ENCODE measurements at regions not wholly inside any gene's neighbourhood (a gene's known extent, or its start where the extent isn't known, plus 50 kb on each side); places are given as distances from the start of the nearest gene placed in this dataset.
"Not testable (repeated sequence)": the region's sequence is repeated elsewhere in the genome, so short reads cannot be mapped to it uniquely, and the experiment has no call there.

GRCh38 chr4:72641611-72642010 lies 72.6 kb upstream of the ADAMTS3 start:
- intact Hi-C loops (cut with DNase I; ENCODE audit: low total_unique reads) = no loop called here
- H3K27me3 ChIP-seq = no peaks in the 10 kb centered on the region
- H3K4me3 ChIP-seq = no peak overlapping the region
- no peak overlapping the region for H3K27ac ChIP-seq
- no peaks in the 10 kb centered on the region for H3K36me3 ChIP-seq
- peaks cover 0 to 9% (median 8%) of the 10 kb centered on the region in 4 donors for H3K9me3 ChIP-seq
- TF ChIP-seq POLR2A (IDR thresholded peaks at IDR 0.05) (no peak), EP300 (IDR thresholded peaks at IDR 0.05) (no peak), CTCF (IDR thresholded peaks at IDR 0.05) (no peak), POLR2AphosphoS5 (IDR thresholded peaks at IDR 0.05) (no peak)
- DNase-seq = no peak
- no peaks in the 10 kb centered on the region for H3K4me1 ChIP-seq
- 76 to 93% (median 82%) methylated on average over 2 of the region's 2 CpGs for WGBS, 5 donors

DNA sequence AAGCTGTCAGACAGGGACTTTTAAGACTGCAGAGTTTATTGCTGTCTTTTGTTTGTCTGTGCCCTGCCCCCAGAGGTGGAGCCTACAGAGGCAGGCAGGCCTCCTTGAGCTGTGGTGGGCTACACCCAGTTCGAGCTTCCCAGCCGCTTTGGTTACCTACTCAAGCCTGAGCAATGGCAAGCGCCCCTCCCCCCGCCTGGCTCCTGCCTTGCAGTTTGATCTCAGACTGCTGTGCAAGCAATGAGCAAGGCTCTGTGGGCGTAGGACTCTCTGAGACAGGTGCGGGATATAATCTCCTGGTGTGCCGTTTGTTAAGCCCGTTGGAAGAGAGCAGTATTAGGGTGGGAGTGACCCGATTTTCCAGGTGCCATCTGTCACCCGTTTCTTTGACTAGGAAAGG lies 67.8 kb upstream of the ADAMTS3 start:
- H3K9me3 ChIP-seq = peaks cover 0 to 16% (median 10%) of the 10 kb centered on the region in 4 donors
- H3K36me3 ChIP-seq; H3K4me1 ChIP-seq; intact Hi-C loops (cut with DNase I; ENCODE audit: low total_unique reads); H3K27ac ChIP-seq; DNase-seq; H3K27me3 ChIP-seq; H3K4me3 ChIP-seq: not testable (repeated sequence)
- 85 to 93% (median 89%) methylated on average over 4 to 10 of the region's 10 CpGs for WGBS, 5 donors

- intact Hi-C loops (cut with DNase I; ENCODE audit: low total_unique reads); H3K27ac ChIP-seq; DNase-seq; H3K4me3 ChIP-seq; H3K27me3 ChIP-seq; H3K36me3 ChIP-seq; H3K4me1 ChIP-seq: not testable (repeated sequence)
- H3K9me3 ChIP-seq = peaks cover 0 to 16% (median 10%) of the 10 kb centered on the region in 4 donors
- 82 to 92% (median 88%) methylated on average over 6 of the region's 6 CpGs for WGBS, 5 donors
Measured at GRCh38 chr4:72635931-72636330, 66.9 kb upstream of the ADAMTS3 start.

DNA sequence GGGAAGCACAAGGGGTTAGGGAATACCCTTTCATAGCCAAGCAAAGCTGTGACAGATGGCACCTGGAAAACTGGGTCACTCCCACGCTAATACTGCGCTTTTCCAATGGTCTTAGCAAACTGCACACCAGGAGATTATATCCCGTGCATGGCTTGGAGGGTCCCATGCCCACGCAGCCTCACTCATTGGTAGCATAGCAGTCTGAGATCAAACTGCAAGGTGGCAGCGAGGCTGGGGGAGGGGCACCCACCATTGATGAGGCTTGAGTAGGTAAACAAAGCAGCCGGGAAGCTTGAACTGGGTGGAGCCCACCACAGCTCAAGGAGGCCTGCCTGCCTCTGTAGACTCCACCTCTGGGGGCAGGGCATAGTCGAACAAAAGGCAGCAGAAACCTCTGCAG lies 63.2 kb upstream of the ADAMTS3 start:
- H3K27me3 ChIP-seq; intact Hi-C loops (cut with DNase I; ENCODE audit: low total_unique reads); H3K36me3 ChIP-seq; H3K27ac ChIP-seq; H3K4me1 ChIP-seq; H3K4me3 ChIP-seq; DNase-seq: not testable (repeated sequence)
- WGBS, 5 donors = 74 to 81% (median 77%) methylated on average over 7 of the region's 7 CpGs
- H3K9me3 ChIP-seq = peaks cover 0 to 14% (median 9%) of the 10 kb centered on the region in 4 donors

DNA sequence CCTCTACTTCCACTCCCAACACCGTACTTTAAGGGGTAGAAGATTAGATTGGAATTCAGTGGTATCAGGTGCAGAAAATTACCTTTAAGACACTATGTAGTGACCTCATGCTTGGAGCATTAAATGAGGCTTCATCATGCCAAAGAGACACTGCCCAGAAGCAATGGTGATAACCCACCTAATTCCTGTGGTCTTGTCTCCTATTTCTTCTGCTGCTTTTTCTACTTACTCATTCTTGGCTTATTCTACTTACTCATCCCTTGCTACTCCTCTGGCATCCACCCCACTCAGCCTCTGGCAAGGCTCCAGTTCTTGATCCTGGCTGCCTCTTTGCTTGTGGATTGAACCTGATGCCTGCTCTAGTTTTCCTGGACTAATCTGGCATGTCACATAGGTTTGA lies 62.3 kb upstream of the ADAMTS3 start:
- no peak for DNase-seq
- WGBS, 5 donors = 70 to 90% (median 76%) methylated on average over 1 of the region's 1 CpG
- no peaks in the 10 kb centered on the region for H3K27me3 ChIP-seq
- no peaks in the 10 kb centered on the region for H3K4me1 ChIP-seq
- no peak for TF ChIP-seq POLR2AphosphoS5 (IDR thresholded peaks at IDR 0.05)
- no peak overlapping the region for H3K4me3 ChIP-seq
- intact Hi-C loops (cut with DNase I; ENCODE audit: low total_unique reads) = no loop called here
- no peaks in the 10 kb centered on the region for H3K36me3 ChIP-seq
- H3K27ac ChIP-seq = no peak overlapping the region
- H3K9me3 ChIP-seq = peaks cover 0 to 5% (median under 1%) of the 10 kb centered on the region in 4 donors

DNA sequence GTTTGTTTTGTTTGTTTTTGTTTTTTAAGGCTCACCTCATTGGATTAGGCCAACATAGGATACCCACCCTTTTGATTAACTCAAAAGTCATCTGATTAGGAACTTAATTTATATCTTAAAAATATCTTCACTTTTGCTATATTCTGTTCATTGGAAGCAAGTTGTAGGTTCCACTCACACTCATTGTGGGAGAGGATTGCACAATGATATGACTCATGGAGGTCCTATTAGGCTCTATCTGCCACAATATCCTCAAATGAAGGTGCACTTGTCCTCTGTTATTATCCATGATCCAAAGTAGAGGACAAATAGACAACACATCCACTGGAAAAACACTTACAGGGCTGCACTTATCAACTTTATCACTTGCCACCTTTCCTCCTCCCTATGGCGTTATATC lies 60.5 kb upstream of the ADAMTS3 start:
- TF ChIP-seq CTCF (IDR thresholded peaks at IDR 0.05) (no peak), POLR2AphosphoS5 (IDR thresholded peaks at IDR 0.05) (no peak), EP300 (IDR thresholded peaks at IDR 0.05) (no peak), POLR2A (IDR thresholded peaks at IDR 0.05) (no peak)
- H3K4me1 ChIP-seq = no peaks in the 10 kb centered on the region

DNA sequence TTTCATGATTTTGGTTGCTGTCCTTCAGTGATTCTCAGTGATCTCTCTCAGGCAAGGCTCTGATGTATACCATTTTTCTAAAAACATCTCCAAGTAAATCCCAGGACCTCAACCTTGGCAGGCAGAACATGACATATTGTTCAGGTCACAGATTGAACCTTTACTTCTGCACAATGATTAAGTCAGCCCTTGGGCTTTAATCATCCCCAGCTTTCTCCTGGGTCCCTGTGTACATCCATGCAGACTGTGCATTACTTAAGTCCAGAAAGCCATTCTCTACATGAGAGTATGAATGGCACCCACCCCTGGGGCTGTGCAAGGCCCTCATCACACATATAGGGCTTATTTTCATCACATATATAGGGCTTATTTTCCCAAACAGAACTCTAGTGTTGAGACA lies 58.7 kb upstream of the ADAMTS3 start:
- H3K36me3 ChIP-seq = no peaks in the 10 kb centered on the region
- no peak overlapping the region for H3K4me3 ChIP-seq
- peaks cover 0 to 5% (median 0%) of the 10 kb centered on the region in 4 donors for H3K9me3 ChIP-seq
- TF ChIP-seq CTCF (IDR thresholded peaks at IDR 0.05) (no peak), EP300 (IDR thresholded peaks at IDR 0.05) (no peak), POLR2A (IDR thresholded peaks at IDR 0.05) (no peak), POLR2AphosphoS5 (IDR thresholded peaks at IDR 0.05) (no peak)
- H3K4me1 ChIP-seq = no peaks in the 10 kb centered on the region
- no peak for DNase-seq
- no peak overlapping the region for H3K27ac ChIP-seq
- no peaks in the 10 kb centered on the region for H3K27me3 ChIP-seq
- intact Hi-C loops (cut with DNase I; ENCODE audit: low total_unique reads) = no loop called here

More for the DNA sequence above, 60.5 kb upstream of the ADAMTS3 start:
- no peak overlapping the region for H3K27ac ChIP-seq
- WGBS, 5 donors = 81 to 96% (median 91%) methylated on average over 1 of the region's 1 CpG
- peaks cover 0 to 5% (median 0%) of the 10 kb centered on the region in 4 donors for H3K9me3 ChIP-seq
- intact Hi-C loops (cut with DNase I; ENCODE audit: low total_unique reads) = no loop called here
- no peak for DNase-seq
- no peaks in the 10 kb centered on the region for H3K36me3 ChIP-seq
- H3K27me3 ChIP-seq = no peaks in the 10 kb centered on the region
- H3K4me3 ChIP-seq = no peak overlapping the region

Data from stomach (tissue), 8 donors.